SK-N-SH treated with all-trans-retinoic acid at 6 μM for 48 hours (cell line): ENCODE measurements at regions not wholly inside any gene's neighbourhood (a gene's known extent, or its start where the extent isn't known, plus 50 kb on each side); places are given as distances from the start of the nearest gene placed in this dataset.
"Not testable (repeated sequence)": the region's sequence is repeated elsewhere in the genome, so short reads cannot be mapped to it uniquely, and the experiment has no call there.

Experiments used
- ATAC-seq: fragments of 200-7000 bp; cut with Tn5 transposase; 3 replicates; pipeline ENCODE4 v1.9.1; 2020; ENCODE audit warnings: mild to moderate bottlenecking, moderate library complexity
- ARNTL ChIP-seq: fragments of 450-650 bp; formaldehyde crosslinking; IDR thresholded peaks from 2 replicates; pipeline ENCODE4 v1.5.0; 2020; ENCODE audit warnings: low read depth, mild to moderate bottlenecking, moderate library complexity, borderline replicate concordance
- BACH2 ChIP-seq: fragments of 250-450 bp; sonication (Bioruptor Pico); IDR thresholded peaks from 2 replicates; pipeline ENCODE4 v1.9.0; 2021; ENCODE audit warnings: mild to moderate bottlenecking, borderline replicate concordance
- CSDC2 ChIP-seq: fragments of 250-450 bp; sonication (Bioruptor Pico); IDR thresholded peaks from 2 replicates; pipeline ENCODE4 v1.5.0; 2020; ENCODE audit warnings: mild to moderate bottlenecking, moderate library complexity
- ESRRG ChIP-seq: fragments of 250-450 bp; sonication (Bioruptor Pico); IDR thresholded peaks from 2 replicates; pipeline ENCODE4 v1.6.1; 2021; ENCODE audit warnings: mild to moderate bottlenecking
- GLIS3 ChIP-seq: fragments of 250-450 bp; sonication (Bioruptor Pico); IDR thresholded peaks from 2 replicates; pipeline ENCODE4 v1.5.0; 2020; ENCODE audit warnings: mild to moderate bottlenecking, moderate library complexity
- ISL1 ChIP-seq: fragments of 250-450 bp; sonication (Bioruptor Pico); IDR thresholded peaks from 2 replicates; pipeline ENCODE4 v2.1.2; 2022; ENCODE audit warnings: mild to moderate bottlenecking, moderate library complexity
- OSR1 ChIP-seq: fragments of 250-450 bp; sonication (Bioruptor Pico); IDR thresholded peaks from 2 replicates; pipeline ENCODE4 v1.8.0; 2022; ENCODE audit warnings: moderate library complexity, mild to moderate bottlenecking, inconsistent platforms
- PATZ1 ChIP-seq: fragments of 250-450 bp; sonication (Bioruptor Pico); IDR thresholded peaks from 2 replicates; pipeline ENCODE4 v1.8.0; 2020; ENCODE audit warnings: mild to moderate bottlenecking, moderate library complexity, borderline replicate concordance
- RARB ChIP-seq: fragments of 250-450 bp; sonication (Bioruptor Pico); IDR thresholded peaks from 2 replicates; pipeline ENCODE4 v1.8.0; 2021; ENCODE audit warnings: mild to moderate bottlenecking, moderate library complexity
- TCF4 ChIP-seq: fragments of 250-450 bp; sonication (Bioruptor Pico); IDR thresholded peaks from 2 replicates; pipeline ENCODE4 v1.8.0; 2021; ENCODE audit warnings: mild to moderate bottlenecking, moderate library complexity, borderline replicate concordance
- TOX ChIP-seq: fragments of 250-450 bp; sonication (Bioruptor Pico); IDR thresholded peaks from 2 replicates; pipeline ENCODE4 v1.8.0; 2021; ENCODE audit warnings: mild to moderate bottlenecking, moderate library complexity, borderline replicate concordance
- ZC3H10 ChIP-seq: fragments of 250-450 bp; sonication (Bioruptor Pico); IDR thresholded peaks from 2 replicates; pipeline ENCODE4 v1.5.1; 2021; ENCODE audit warnings: mild to moderate bottlenecking, moderate library complexity
- ZFP3 ChIP-seq: fragments of 250-450 bp; sonication (Bioruptor Pico); IDR thresholded peaks from 2 replicates; pipeline ENCODE4 v1.5.0; 2020; ENCODE audit warnings: mild to moderate bottlenecking, moderate library complexity
- ZFP30 ChIP-seq: fragments of 450-650 bp; formaldehyde crosslinking; IDR thresholded peaks from 2 replicates; pipeline ENCODE4 v1.5.0; 2022; ENCODE audit warnings: mild to moderate bottlenecking, moderate library complexity
- ZNF565 ChIP-seq: fragments of 450-650 bp; formaldehyde crosslinking; conservative IDR thresholded peaks from 2 replicates; pipeline ENCODE4 v1.5.0; 2020; ENCODE audit warnings: low read depth, mild to moderate bottlenecking, moderate library complexity
- ZNF70 ChIP-seq: fragments of 450-650 bp; formaldehyde crosslinking; IDR thresholded peaks from 2 replicates; pipeline ENCODE4 v1.5.0; 2020; ENCODE audit warnings: mild to moderate bottlenecking, moderate library complexity
- ZNF8 ChIP-seq: fragments of 450-650 bp; formaldehyde crosslinking; IDR thresholded peaks from 2 replicates; pipeline ENCODE4 v1.5.0; 2020; ENCODE audit warnings: mild to moderate bottlenecking, moderate library complexity
- TF ChIP-seq, protein P1 (sequence below): fragments of 250-450 bp; sonication (Bioruptor Pico); IDR thresholded peaks from 2 replicates; pipeline ENCODE4 v1.5.0; 2020; ENCODE audit warnings: mild to moderate bottlenecking, moderate library complexity
- TF ChIP-seq, protein P2 (sequence below): fragments of 250-450 bp; sonication (Bioruptor Pico); IDR thresholded peaks from 2 replicates; pipeline ENCODE4 v1.5.1; 2020; ENCODE audit warnings: low read depth, mild to moderate bottlenecking, moderate library complexity
- TF ChIP-seq, protein P3 (sequence below): fragments of 250-450 bp; sonication (Bioruptor Pico); IDR thresholded peaks from 2 replicates; pipeline ENCODE4 v1.8.0; 2021; ENCODE audit warnings: low read depth, mild to moderate bottlenecking, moderate library complexity, borderline replicate concordance

DNA sequence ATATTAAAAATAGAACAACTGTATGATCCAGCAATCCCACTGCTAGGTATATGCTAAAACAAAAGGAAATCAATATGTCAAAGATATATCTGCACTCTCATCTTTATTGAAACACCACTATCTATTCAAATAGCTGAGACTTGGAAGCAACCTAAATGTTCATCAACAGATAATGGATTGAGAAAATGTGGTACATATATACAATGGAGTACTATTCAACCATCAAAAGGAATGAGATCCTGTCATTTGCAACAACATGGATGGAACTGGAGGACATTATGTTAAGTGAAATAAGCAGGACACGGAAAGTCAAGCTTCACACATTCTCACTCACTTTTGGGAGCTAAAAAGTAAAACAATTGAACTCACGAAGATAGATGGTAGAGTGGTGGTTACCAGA lies 610.1 kb upstream of the SEMA3D start:
- TF ChIP-seq ZNF8 (CRISPR knock-in tag): peak; percentile 93
- TF ChIP-seq PATZ1 (CRISPR knock-in tag): no peak

GRCh38 chr7:85791098-85791497 lies 604.2 kb upstream of the SEMA3D start:
- not testable (repeated sequence) for ATAC-seq

More for the DNA sequence above, 610.1 kb upstream of the SEMA3D start:
- no peak for ATAC-seq

GRCh38 chr7:85781606-85782005 lies 594.8 kb upstream of the SEMA3D start:
- TF ChIP-seq, protein P1, sequence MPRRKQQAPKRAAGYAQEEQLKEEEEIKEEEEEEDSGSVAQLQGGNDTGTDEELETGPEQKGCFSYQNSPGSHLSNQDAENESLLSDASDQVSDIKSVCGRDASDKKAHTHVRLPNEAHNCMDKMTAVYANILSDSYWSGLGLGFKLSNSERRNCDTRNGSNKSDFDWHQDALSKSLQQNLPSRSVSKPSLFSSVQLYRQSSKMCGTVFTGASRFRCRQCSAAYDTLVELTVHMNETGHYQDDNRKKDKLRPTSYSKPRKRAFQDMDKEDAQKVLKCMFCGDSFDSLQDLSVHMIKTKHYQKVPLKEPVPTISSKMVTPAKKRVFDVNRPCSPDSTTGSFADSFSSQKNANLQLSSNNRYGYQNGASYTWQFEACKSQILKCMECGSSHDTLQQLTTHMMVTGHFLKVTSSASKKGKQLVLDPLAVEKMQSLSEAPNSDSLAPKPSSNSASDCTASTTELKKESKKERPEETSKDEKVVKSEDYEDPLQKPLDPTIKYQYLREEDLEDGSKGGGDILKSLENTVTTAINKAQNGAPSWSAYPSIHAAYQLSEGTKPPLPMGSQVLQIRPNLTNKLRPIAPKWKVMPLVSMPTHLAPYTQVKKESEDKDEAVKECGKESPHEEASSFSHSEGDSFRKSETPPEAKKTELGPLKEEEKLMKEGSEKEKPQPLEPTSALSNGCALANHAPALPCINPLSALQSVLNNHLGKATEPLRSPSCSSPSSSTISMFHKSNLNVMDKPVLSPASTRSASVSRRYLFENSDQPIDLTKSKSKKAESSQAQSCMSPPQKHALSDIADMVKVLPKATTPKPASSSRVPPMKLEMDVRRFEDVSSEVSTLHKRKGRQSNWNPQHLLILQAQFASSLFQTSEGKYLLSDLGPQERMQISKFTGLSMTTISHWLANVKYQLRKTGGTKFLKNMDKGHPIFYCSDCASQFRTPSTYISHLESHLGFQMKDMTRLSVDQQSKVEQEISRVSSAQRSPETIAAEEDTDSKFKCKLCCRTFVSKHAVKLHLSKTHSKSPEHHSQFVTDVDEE (CRISPR knock-in tag): no peak
- TF ChIP-seq ISL1 (CRISPR knock-in tag) (no peak), CSDC2 (CRISPR knock-in tag) (no peak), ESRRG (no peak), PATZ1 (CRISPR knock-in tag) (no peak), TCF4 (no peak), BACH2 (CRISPR knock-in tag) (no peak), TOX (CRISPR knock-in tag) (no peak)
- TF ChIP-seq, protein P2, sequence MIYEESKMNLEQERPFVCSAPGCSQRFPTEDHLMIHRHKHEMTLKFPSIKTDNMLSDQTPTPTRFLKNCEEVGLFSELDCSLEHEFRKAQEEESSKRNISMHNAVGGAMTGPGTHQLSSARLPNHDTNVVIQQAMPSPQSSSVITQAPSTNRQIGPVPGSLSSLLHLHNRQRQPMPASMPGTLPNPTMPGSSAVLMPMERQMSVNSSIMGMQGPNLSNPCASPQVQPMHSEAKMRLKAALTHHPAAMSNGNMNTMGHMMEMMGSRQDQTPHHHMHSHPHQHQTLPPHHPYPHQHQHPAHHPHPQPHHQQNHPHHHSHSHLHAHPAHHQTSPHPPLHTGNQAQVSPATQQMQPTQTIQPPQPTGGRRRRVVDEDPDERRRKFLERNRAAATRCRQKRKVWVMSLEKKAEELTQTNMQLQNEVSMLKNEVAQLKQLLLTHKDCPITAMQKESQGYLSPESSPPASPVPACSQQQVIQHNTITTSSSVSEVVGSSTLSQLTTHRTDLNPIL (CRISPR knock-in tag): no peak
- ATAC-seq: no peak

GRCh38 chr7:85776691-85777345 lies 590.0 kb upstream of the SEMA3D start:
- ATAC-seq: no peak

DNA sequence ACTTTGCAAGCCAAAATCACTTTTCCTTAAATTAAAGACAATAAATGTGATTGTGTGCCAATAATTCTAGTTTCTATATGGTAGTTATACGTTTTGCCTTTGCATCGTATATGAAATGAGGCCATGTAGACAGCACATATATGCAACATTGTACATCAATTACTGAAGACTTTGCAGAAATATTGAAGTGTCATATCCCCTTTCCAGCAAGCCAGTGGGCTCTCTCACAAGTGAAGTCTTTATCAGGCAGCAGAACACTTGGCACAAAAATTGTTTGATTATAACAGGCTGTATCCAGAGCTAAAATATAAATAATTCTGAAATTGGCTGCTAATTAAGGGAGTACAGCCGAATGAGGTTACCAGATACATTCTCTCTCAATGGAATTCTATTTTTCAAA lies 588.6 kb upstream of the SEMA3D start:
- ATAC-seq: no peak
- TF ChIP-seq ZFP3: no peak
- TF ChIP-seq ZC3H10 (CRISPR knock-in tag): no peak
- no peak for TF ChIP-seq ZNF8 (CRISPR knock-in tag)
- TF ChIP-seq, protein P1 (CRISPR knock-in tag): no peak
- TF ChIP-seq, protein P3, sequence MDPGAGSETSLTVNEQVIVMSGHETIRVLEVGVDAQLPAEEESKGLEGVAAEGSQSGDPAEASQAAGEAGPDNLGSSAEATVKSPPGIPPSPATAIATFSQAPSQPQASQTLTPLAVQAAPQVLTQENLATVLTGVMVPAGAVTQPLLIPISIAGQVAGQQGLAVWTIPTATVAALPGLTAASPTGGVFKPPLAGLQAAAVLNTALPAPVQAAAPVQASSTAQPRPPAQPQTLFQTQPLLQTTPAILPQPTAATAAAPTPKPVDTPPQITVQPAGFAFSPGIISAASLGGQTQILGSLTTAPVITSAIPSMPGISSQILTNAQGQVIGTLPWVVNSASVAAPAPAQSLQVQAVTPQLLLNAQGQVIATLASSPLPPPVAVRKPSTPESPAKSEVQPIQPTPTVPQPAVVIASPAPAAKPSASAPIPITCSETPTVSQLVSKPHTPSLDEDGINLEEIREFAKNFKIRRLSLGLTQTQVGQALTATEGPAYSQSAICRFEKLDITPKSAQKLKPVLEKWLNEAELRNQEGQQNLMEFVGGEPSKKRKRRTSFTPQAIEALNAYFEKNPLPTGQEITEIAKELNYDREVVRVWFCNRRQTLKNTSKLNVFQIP (CRISPR knock-in tag): no peak
- no peak for TF ChIP-seq ARNTL (CRISPR knock-in tag)
- no peak for TF ChIP-seq OSR1 (CRISPR knock-in tag)
- TF ChIP-seq CSDC2 (CRISPR knock-in tag): no peak
- no peak for TF ChIP-seq ISL1 (CRISPR knock-in tag)
- no peak for TF ChIP-seq RARB (CRISPR knock-in tag)
- no peak for TF ChIP-seq ZNF70 (CRISPR knock-in tag)
- no peak for TF ChIP-seq ZNF565
- TF ChIP-seq TCF4: no peak
- no peak for TF ChIP-seq GLIS3
- no peak for TF ChIP-seq TOX (CRISPR knock-in tag)
- no peak for TF ChIP-seq ESRRG
- TF ChIP-seq, protein P2 (CRISPR knock-in tag): no peak

More at GRCh38 chr7:85776691-85777345, 590.0 kb upstream of the SEMA3D start:
- TF ChIP-seq ZNF8 (CRISPR knock-in tag) (no peak), ZFP30 (CRISPR knock-in tag) (no peak), ISL1 (CRISPR knock-in tag) (no peak)
